ENCODE measurements at regions not wholly inside any gene's neighbourhood (a gene's known extent, or its start where the extent isn't known, plus 50 kb on each side); places are given as distances from the start of the nearest gene placed in this dataset.

DNA sequence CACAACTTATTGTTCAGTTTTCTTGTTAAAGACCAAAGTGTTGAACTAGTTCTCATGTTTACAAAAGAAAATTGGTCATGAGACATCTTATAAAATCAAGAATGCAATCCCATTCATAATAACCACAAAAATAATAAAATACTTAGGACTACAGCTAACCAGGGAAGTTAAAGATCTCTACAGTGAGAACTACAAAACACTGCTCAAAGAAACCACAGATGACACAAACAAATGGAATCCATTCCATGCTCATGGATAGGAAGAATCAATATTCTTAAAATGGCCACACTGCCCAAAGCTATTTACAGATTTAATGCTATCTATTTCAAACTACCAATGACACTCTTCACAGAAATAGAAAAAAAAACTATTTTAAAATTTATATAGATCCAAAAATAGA is 1354.8 kb upstream of the CDH2 start:
- intact Hi-C loops (cut with DNase I): no loop called here
- no peaks in the 10 kb centered on the region for H3K4me1 ChIP-seq
- TF ChIP-seq, protein P1, sequence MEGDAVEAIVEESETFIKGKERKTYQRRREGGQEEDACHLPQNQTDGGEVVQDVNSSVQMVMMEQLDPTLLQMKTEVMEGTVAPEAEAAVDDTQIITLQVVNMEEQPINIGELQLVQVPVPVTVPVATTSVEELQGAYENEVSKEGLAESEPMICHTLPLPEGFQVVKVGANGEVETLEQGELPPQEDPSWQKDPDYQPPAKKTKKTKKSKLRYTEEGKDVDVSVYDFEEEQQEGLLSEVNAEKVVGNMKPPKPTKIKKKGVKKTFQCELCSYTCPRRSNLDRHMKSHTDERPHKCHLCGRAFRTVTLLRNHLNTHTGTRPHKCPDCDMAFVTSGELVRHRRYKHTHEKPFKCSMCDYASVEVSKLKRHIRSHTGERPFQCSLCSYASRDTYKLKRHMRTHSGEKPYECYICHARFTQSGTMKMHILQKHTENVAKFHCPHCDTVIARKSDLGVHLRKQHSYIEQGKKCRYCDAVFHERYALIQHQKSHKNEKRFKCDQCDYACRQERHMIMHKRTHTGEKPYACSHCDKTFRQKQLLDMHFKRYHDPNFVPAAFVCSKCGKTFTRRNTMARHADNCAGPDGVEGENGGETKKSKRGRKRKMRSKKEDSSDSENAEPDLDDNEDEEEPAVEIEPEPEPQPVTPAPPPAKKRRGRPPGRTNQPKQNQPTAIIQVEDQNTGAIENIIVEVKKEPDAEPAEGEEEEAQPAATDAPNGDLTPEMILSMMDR (IDR thresholded peaks at IDR 0.05): no peak
- no peak for TF ChIP-seq POLR2A (IDR thresholded peaks at IDR 0.05)
- H3K36me3 ChIP-seq: no peaks in the 10 kb centered on the region
- no peak for DNase-seq
- no peak overlapping the region for H3K4me3 ChIP-seq (replicated peaks in 1 of 3)
- no peak overlapping the region for H3K27ac ChIP-seq
- H3K9me3 ChIP-seq: no peaks in the 10 kb centered on the region
- no peaks in the 10 kb centered on the region for H3K27me3 ChIP-seq

DNA sequence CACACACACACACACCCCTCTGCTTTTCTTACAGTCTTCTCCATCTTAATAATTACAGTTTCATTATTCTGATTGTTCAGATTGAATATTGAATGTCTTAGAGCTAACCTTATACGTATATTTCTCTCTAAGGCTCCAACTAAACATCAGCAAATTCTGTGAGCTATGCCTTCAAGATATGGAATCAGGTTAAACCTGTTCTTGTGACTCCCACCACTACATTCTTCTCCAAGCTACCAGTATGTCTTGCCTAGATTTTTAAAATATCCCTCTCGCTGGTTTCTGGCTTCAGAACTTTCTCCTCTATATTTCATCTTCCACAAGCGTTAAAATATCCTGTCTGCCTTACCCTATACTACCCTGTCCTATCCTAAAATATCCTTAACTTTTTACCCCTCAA is 1346.4 kb upstream of the CDH2 start:
- Histone ChIP-seq H3K27me3 (no peaks in the 10 kb centered on the region), H3K4me1 (no peaks in the 10 kb centered on the region), H3K4me3 (replicated peaks in 1 of 3) (no peak overlapping the region), H3K27ac (no peak overlapping the region), H3K36me3 (no peaks in the 10 kb centered on the region), H3K9me3 (no peaks in the 10 kb centered on the region)
- 82 to 85% methylated on average over 3 of the region's 3 CpGs for WGBS, 2 donors
- intact Hi-C loops (cut with DNase I): no loop called here
- no peak for DNase-seq
- TF ChIP-seq, protein P1 (IDR thresholded peaks at IDR 0.05): no peak
- TF ChIP-seq POLR2A (IDR thresholded peaks at IDR 0.05): no peak

DNA sequence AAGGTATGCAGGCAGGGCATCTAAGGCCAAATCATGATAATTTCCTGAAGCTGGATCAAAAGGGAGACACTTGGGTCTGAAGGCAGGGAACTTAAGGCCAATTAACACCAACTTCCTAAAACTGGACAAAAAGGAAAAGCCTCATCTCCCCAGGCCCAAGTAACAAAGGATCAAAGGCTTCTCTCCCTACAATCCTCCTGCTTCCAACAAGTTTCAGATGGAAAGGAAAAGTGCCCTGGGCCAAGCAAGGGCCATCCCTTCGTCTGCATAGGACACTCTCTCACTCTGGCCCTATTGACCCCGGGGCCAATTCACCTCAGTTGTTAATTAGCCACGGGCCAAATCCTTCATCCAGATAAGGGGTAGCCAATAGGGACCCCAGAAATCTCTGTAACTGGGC is 1335.8 kb upstream of the CDH2 start:
- Histone ChIP-seq H3K27me3 (no peaks in the 10 kb centered on the region), H3K4me3 (replicated peaks in 1 of 3) (no peak overlapping the region), H3K4me1 (no peaks in the 10 kb centered on the region), H3K9me3 (no peaks in the 10 kb centered on the region), H3K36me3 (no peaks in the 10 kb centered on the region), H3K27ac (no peak overlapping the region)
- TF ChIP-seq, protein P1 (IDR thresholded peaks at IDR 0.05): no peak
- no peak for TF ChIP-seq POLR2A (IDR thresholded peaks at IDR 0.05)
- no peak for DNase-seq
- intact Hi-C loops (cut with DNase I): no loop called here
- WGBS, 2 donors: 72 to 85% methylated on average over 3 of the region's 3 CpGs

DNA sequence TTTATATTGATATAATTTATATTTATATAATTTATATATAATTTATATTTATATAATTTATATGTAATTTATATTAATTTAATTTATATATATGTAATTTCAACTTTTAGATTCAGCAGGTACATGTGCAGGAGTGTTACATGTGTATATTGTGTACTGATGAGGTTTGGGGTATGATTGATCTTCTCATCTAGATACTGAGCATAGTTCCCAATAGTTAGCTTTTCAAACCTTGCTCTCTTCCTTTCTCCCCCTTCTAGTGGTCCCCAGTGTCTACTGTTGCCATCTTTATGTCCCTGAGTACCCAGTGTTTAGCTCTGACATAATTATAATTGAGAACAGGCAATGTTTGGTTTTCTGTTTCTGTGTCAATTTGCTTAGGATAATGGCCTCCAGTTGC is 1335.3 kb upstream of the CDH2 start:
- no peaks in the 10 kb centered on the region for H3K27me3 ChIP-seq
- TF ChIP-seq POLR2A (IDR thresholded peaks at IDR 0.05): no peak
- TF ChIP-seq, protein P1 (IDR thresholded peaks at IDR 0.05): no peak
- H3K36me3 ChIP-seq: no peaks in the 10 kb centered on the region
- H3K4me3 ChIP-seq (replicated peaks in 1 of 3): no peak overlapping the region
- no peak for DNase-seq
- no peak overlapping the region for H3K27ac ChIP-seq
- H3K9me3 ChIP-seq: no peaks in the 10 kb centered on the region
- H3K4me1 ChIP-seq: no peaks in the 10 kb centered on the region
- intact Hi-C loops (cut with DNase I): no loop called here

DNA sequence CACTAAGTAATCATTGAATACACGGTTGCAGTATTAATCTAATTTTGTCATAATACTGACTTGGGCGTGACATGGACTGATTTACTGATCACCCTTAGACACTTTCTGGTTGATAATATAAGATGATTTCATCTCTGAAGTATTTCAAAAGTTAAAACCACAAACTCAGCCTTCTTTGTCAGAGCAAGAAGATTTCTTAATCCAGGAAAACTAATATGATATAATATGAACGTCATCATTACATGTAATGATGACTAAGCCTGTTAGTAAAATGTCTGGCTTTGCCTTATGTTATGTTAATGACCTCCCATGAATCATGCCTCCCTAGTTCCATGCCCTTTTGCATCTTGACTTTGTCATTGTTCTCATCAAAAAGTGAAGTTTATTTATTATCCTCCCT is 1325.0 kb upstream of the CDH2 start:
- 90% methylated on average over 3 of the region's 3 CpGs for WGBS, 2 donors
- no peak for TF ChIP-seq POLR2A (IDR thresholded peaks at IDR 0.05)
- TF ChIP-seq, protein P1 (IDR thresholded peaks at IDR 0.05): no peak
- no peaks in the 10 kb centered on the region for H3K4me1 ChIP-seq
- no peaks in the 10 kb centered on the region for H3K9me3 ChIP-seq
- H3K27me3 ChIP-seq: no peaks in the 10 kb centered on the region
- no peaks in the 10 kb centered on the region for H3K36me3 ChIP-seq
- no peak overlapping the region for H3K4me3 ChIP-seq (replicated peaks in 1 of 3)
- H3K27ac ChIP-seq: no peak overlapping the region
- no peak for DNase-seq
- intact Hi-C loops (cut with DNase I): no loop called here
